ENCODE measurements at regions not wholly inside any gene's neighbourhood (a gene's known extent, or its start where the extent isn't known, plus 50 kb on each side); places are given as distances from the start of the nearest gene placed in this dataset.
"Not testable (repeated sequence)": the region's sequence is repeated elsewhere in the genome, so short reads cannot be mapped to it uniquely, and the experiment has no call there.

DNA sequence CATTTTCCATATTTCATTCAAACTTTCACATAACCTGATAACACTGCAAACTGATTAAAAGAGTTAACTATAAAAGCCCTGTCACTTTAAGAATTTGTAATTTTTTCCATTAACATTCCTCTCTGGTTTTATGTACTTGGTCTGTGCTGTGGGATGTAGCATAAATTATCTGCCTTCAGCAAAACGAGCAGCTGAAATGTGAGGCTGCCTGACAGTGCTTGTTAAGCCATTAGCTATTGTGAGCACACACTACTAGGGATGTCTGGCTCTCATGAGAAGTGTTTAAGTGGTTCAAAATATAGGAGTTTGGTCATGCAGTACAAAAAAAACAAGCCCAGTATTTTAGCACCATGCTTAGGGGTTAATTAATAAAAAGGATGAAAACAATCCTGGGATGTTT lies 63.0 kb downstream of the HOXA1 start:
- DNase-seq: no peak

DNA sequence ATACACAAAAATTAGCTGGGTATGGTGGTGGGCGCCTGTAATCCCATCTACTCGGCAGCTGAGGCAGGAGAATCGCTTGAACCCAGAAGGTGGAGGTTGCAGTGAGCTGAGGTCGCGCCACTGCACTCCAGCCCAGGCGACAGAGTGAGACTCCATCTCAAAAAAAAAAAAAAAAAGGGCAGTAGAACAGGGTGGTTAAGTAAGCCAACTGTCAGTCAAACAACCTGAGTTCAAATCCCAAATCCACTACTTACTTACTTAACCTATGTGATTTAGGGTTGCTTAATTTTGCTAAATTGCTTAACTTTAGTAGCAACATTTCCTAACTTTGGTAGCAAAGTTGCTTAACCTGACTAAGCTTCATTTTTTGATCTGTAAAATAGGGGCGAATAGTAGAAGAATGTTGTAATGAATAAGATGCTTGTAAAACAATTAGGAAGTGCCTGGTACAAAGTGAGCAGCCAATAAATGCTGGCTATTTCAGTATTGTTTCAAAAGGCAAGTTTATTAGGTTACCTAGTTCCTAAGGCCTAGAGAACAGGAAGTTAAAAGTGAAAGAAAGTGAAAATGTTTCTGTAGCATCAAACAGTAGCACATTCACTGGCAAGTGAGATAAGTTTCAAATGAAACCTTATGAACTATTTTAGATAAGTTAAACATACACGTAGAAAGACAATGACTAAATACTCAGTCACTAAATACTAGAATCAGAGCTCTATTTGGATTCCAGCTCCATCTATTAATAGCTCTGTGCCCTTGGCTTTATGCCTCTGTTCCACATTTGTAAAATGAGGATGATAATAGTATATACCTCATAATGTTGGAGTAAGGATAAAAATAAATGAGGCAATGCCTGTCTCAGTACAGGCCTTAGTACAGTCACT lies 64.3 kb downstream of the HOXA1 start:
- DNase-seq: peak in 1 of 2 donors; percentile 46

DNA sequence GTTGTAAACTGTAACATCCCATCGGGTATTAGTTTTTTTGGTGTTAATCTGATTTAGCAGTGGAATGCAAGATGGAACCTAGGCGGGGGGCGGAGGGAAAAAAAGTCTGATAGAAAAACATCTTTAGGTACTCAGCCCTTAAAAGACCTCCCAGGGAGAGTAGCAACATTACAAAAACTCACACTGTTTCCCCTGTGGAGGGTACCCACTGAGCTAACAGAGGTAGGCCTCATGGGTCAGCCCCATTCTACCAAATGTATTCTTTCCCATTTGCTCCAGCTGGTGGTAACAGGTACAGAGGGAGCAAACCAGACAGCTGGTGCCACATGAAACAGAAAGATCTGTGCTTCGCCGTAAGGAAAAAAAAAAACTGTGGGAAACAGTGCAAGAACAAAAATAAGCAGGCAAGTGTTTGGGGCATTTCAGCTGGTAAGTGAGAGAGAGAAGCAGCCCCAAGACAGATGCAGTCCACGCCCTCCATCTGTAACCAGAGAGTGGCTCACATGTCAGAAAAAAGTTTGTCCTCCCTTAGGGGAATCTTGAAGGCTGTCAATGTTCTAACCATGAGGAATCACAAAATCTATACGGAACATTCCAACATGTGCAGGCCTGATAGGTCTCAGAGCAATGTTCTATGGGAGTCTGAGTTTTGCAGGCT lies 65.3 kb downstream of the HOXA1 start:
- no peak for DNase-seq

DNA sequence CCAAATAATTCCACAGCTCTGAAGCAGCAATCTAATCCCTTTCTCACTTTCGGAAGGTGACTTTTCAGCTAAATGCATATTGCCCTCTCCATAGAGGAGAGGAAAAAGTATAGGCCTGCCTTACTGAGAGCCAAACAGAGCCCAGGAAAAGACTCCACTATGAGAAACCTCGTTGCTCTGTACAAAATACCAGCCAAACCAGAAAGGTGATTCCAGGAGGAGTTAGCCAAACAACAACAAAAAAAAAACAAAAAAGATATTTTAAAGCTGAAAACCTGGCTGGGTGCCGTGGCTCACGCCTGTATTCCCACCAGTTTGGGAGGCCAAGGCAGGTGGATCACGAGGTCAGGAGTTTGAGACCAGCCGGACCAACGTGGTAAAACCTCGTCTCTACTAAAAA lies 70.5 kb downstream of the HOXA1 start:
- DNase-seq: no peak

DNA sequence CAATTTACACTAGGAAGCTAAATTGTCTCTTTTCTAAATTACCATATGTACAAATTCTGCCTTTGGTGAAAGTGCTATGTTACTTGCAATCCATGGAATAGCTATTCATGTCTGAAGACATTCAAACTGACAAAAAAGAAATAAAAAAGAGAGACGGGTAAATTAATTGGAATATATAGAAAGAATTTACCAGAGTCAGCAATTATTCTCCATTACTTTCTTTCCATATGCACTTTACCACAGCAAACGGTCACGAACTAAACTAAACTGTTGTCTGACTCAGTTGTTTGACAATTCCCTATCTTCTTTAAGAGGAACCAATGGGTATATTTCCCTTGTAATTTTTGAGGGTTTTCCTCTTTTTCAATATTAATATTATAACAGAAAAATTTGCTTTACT lies 85.7 kb downstream of the HOXA1 start:
- no peak for DNase-seq

DNA sequence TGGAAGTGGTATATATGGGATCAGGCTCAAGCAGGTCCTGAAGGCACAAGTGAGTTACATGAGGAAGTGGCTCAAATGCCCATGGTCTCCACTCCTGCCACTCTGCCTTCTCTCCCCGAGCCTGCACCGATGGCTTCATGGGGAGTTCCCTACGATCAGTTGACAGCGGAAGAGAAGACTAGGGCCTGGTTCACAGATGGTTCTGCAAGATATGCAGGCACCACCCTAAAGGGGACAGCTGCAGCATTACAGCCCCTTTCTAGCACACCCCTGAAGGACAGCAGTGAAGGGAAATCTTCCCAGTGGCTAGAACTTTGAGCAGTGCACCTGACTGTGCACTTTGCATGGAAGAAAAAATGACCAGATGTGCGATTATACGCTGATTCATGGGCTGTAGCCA lies 95.3 kb downstream of the HOXA1 start:
- DNase-seq: no peak

DNA sequence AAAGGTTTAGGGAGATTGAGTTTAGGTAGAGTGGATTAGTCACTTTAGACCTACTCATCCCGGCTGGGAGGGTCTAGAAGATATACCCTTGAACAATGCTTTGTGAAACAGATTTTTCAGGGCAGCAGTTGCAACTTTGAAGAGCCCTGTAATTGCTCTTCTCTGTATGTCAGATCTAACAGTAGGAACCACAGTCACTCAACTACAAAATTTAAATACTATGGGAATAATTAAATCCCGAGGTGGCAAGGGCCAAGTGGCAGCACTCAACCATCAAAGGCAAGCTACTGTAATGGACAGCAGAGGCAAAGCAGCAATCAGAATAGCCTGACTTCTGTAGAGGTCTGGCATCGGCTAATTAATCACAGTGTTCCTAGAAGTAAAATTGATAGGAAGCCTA lies 97.5 kb downstream of the HOXA1 start:
- DNase-seq: not testable (repeated sequence)

DNA sequence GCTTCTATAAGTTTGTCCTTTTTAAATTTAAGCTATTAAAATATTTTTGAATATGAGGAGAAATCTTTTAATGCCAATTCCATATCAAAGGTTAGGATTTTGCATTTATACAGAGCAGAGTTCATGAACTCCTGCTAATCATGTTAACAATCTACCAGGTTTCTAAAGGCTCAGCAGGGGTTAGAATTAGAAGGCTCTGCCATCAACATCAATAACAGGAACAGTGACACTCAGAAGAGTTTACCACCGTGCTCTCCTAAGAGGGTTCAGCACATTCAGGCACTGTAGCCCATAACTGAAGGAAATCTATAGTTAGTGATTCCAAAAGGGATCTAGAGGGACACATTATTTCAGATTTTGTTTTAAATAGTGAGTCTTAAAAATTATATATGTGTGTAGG lies 100.1 kb downstream of the HOXA1 start:
- DNase-seq: no peak

DNA sequence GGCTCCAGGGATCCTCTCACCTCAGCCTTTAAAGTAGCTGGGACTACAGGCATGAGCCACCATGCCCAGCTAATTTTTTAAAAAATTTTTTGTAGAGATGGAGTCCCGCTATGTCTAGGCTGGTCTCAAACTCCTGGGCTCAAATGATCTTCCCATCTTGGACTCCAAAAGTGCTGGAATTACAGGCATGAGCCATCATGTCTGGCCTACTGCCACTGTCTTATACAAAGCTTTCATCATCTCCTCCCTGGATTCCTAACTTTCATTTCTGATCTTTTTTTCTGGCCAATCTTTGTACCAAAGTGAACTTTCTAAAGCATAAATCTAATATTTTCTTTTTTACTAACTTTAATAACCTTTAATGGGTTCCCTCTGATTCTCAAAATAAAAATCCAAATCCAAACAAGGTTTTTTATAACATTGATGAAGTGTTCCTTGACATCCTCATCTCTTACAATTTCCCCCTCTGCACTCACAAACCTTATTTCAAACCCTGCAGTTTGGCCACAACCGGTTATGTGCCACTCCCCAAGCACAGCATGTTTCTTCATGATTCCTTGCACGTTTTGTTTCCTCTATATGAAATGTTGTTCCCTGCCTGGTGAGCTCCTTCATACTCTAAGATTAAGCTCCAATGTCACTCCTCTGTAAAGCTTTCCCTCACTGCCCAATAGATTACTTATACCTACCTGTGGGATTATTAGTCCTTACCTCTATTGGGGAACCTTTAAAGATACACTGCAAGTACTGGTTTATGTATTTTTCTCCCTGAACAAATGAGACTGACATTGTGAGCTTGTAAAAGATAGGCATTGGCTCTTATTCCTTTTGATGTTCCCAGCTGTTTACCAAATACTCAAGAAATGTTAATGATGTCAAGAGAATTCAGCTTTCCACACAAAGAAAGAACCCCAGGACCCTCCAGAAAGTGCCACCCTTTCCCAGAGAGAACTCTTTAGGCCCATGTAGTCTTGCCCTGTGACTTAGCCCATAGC lies 101.7 kb downstream of the HOXA1 start:
- no peak for DNase-seq

DNA sequence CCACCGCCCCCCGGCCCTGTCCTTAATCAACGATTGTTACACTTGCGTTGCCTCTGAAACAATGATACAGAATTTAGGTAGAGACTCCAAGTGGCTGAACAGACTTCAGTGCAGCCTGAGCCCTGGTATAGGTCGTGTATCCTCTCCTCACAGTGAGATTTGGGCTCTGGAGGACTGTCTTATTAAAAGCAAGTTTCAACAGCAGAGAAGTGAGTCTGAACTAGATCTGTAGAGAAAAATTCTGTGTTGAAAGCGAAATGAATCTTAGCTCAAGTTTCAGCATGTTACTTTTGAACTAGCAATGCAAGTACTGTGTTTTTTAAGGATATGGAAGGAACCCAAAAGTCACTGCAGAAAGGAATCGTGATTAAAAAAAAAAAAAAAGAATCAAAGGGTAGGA lies 103.1 kb downstream of the HOXA1 start:
- DNase-seq: no peak

DNA sequence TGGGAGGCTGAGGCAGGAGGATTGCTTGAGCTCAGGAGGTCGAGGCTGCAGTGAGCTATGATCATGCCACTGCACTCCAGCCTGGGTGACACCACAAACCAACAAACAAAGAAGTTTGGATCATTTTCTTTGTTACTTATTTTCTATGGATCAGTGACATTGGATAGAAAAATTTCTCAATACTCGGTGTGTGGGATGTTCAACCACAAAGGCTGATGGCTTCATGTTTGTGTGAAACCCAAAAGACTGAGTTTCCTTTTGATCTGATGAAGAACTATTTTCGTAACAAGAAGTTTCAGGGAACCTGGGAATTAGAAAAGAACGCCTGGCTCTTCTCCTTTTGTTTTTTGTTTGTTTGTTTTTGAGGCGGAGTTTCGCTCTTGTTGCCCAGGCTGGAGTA lies 104.0 kb downstream of the HOXA1 start:
- DNase-seq: no peak

DNA sequence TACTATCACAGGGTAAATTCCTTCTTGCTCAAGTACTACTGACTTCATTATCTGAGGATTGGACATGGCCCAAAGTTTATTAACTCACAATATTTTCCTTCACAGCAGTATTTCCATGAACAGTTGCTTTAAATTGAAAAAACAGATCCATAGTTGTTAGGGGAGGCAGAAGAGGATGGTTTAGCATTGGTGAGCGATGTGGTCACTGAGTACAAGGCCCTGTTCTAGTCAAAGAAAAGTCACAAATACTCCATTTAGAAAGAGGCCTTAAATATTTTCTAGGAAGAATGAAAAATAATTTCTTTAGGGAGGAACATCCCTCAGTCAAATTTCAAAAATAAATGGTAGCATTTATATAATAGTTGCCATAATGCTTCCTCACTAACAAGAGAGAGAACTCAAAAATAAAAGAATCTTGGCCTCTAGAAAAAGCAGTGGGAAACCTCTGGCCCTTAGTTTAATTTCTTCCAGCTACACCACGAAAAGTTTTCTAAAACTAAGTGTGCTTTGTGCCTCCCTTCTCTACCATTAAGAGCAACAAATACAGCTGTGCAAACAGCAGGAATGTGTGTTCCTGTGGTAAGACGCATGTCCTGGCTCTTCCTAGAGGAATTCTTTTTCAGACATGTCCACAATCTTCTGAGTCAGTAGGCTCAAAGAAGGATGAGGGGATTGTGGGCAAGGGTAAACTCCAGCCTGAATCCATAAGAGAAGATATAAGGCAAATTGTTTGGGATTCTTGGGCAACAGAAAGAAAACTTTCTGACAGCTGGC lies 105.7 kb downstream of the HOXA1 start:
- DNase-seq: no peak

DNA sequence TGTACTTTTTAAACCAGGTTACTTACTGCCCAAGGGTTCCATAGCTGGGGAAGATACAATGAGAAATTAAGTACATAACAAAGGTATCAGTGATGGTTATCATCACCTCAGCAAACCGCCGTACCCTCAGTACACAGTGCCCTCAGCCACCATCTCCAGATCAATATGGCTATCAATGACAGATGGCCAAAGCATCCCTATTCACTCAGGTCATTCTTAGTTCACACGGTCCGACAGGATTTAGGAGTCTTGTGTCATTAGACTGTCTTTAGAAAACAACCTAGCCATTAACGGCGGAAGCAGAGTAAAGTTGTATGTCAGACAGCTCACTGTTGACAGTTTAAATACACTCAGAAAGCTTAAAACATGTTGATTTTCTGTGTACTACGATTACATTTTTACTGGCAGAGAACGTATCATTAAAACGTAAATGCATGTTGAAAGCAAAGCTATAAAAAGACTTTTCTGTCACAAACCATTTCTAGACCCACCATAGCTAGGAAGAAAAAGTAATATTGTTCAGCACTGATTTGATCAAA lies 106.9 kb downstream of the HOXA1 start:
- DNase-seq: no peak

DNA sequence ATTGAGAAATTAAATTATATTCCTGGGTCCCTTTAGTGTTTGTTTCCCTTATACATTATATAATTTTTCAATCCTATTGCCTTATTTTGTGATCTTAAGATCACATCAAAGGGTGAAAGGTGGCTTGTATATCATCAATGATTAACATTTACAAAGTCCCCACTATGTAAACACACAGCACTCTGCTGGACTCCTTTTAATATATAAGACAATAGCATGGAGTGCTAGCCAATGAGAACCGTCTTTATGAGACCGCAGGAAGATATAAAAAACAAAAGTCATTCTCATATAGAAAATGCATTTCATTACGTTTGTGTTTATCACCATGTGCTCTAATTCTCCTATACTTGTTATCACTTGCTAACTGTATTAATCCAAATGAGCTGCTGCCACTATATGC lies 108.5 kb downstream of the HOXA1 start:
- no peak for DNase-seq

DNA sequence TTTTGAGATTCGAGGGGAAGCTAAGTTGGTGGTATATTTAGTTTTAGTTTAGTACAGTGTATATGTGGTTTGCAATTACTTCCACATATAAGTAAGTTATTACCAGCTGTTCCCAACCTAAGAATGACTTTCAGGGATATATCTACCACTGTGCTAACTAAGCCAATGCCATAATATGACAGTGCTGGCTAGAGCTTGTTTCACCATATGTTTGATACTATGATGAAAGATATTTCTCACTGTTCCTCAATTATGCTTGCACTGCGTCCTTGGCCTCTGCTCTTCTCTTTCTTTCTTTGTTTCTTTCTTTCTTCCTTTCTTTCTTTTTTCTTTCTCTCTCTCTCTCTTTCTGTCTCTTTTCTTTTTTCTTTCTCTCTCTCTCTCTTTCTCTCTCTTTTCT lies 113.8 kb upstream of the SKAP2 start:
- no peak for DNase-seq

DNA sequence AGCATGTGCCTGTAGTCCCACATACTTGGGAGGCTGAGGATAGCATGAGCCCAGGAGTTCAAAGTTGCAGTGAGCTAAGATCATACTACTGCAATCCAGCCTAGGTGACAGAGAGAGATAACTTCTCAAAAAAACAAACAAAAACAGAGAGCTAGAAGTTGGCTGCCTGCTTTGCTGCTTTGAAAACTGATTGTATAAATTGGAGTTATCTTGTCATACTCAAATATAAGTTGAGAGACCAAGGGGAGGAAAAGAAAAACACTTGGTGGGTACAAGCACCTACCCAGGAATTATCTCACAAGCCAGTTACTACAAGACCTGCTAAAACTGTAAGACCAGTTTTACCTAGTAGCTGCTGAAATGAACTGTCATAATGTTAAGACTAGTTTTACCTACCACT lies 112.5 kb upstream of the SKAP2 start:
- no peak for DNase-seq

DNA sequence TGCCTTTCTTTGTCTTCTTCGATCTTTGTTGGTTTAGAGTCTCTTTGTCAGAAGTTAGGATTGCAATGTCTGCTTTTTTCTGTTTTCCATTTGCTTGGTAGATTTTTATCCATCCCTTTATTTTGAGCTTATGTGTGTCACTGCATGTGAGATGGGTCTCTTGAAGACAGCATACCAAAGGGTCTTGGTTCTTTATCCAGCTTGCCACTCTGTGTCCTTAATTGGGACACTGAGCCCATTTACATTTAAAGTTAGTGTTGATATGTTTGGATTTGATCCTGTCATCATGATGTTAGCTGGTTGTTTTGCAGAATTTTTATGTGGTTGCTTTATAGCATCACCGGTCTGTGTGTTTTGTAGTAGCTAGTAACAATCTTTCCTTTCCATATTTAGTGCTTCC lies 107.5 kb upstream of the SKAP2 start:
- not testable (repeated sequence) for DNase-seq

DNA sequence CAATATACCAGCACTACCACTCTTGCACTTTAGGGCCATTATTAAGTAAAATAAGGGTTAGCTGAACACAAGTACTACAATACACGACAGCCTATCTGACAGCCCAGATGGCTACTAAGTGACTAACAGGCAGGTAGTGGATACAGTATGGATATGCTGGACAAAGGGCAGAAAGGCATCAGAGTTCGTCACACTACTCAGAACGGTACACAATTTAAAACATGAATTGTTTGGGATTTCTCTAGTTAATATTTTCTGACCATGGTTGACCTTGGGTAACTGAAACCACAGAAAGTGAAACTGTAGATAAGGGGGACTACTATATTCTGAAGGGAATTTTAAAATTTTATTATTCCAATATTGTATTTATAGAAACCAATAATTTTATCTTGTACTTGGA lies 101.3 kb upstream of the SKAP2 start:
- no peak for DNase-seq

DNA sequence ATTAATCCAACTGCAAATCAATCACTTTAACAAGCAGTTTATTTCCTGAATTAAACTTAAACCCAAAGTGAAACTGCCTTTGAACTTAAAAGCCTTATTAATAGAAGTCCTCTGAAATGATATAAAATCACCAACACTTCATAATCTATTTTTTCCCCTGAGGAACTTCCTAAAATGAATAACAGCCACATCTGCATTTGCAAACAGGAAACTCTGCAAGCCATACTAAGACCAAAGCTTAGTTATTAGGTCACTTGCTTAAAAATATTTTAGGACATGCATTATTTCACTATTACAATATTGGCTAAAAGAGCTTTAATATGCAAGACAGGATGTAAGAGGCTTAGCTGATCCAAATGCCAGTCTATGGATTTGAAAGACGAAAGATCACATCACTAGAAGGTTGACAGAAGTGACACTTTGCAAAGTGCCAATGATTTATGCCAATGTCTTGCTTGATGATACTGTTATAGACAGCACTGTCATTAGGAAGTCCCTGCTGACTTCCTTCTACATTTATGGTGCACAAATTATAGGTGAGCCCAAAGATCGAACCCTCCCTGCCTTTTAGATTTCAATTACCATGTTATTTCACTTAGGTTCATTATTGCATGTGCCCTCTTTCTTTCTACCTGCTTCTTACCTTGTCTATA lies 99.9 kb upstream of the SKAP2 start:
- DNase-seq: no peak

DNA sequence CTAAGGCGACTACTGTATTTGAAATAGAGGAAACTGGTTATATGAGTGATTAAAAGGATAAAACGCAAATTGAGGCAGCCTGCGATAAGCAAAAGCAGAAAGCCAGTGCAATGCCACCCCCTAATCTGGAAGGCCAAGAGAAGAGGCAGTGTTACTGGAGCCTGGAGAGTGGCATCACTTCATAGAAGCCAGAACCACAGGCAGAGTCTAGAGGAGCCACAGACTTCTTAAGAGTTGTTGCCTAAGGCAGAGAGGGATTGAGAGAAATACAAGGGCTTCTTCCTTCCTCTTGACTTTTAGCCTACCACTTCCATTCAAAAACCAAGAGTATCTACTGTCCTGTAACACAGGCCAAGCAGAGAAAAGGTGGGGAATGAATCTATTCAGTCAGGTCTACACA lies 94.9 kb upstream of the SKAP2 start:
- no peak for DNase-seq

DNA sequence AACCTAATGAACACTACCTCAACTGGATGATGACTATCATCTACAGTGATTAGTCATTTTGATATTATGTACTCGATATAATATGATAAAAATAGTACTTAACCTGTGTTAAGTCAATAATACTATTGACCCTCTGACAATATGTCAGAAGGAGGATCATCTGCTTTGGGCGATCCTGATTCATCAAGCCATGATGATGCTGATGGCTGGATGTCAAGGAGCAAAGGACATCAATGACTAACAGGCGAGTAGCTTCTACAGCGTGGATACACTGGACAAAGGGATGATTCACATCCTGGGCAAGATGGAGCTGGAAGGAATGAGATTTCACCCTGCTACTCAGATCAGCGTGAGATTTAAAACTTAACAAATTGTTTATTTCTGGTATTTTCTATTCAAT lies 94.4 kb upstream of the SKAP2 start:
- no peak for DNase-seq

DNA sequence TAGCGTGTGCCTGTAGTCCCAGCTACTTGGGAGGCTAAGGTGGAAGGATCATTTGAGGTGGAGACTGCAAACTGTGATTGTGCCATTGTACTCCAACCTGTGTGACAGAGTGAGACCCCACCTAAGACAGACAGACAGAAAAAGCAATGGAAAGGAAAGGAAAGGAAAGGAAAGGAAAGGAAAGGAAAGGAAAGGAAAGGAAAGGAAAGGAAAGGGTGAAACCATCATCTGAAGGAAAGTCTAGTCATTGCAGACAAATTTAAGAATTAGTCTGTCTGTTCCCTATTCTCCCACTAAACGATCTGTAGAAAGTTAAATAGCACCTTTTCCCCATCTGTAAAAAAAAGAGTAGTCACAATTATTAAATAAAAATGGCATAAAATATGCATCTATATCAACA lies 91.1 kb upstream of the SKAP2 start:
- DNase-seq: no peak
